Stimulated activated CD4-positive, alpha-beta T cell treated with anti-CD3 and anti-CD28 coated beads, Interleukin-1b, Interleukin-23, amount 100 ng/mL, for 1 hour (primary cell): ENCODE measurements at regions not wholly inside any gene's neighbourhood (a gene's known extent, or its start where the extent isn't known, plus 50 kb on each side); places are given as distances from the start of the nearest gene placed in this dataset.
"Not testable (repeated sequence)": the region's sequence is repeated elsewhere in the genome, so short reads cannot be mapped to it uniquely, and the experiment has no call there.

Experiments
- DNase-seq, 2 donors: peaks; one replicate each; pipeline ENCODE4 v3.0.0-alpha.2; 2020; ENCODE audit warnings: low read depth in 2 of 2

DNA sequence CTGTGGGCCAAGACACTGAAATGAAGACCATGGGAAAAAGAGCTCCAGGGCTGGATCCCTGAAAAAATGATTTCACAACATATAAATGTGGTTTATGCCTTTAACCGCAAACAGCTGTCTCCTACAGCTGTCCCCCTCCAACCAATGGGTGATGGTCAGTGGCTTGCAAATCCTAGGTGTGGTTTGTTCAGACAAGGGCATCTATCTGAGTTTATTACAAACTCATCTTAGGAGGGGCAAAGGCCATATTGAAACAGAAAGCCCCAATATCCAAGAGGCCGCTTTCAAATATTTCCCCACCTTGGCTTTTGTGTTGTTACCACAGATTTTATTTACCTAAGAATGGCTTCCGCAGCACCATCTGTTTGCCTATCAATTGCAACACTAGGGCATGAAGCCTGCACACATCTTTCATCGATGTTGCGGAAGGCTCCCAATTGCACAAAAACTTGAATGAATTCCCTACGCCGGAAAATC is 503.6 kb upstream of the AMELY start:
- no peak for DNase-seq

DNA sequence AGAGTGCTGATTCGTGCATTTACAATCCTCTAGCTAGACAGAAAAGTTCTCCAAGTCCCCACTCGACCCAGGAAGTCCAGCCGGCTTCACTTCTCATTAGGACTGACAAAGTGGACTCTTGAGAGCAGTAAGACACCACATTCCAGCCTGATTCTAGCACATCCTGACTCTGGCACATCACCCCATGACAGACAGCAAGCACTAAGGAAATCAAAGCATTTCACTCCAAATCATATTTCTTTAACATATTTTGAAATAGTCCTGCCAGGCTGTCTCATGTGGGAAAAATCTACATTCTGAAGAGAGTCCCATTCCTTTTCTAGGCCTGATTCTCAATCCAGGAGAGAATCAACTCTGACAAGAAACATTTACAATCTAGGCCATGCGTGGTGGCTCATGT is 478.5 kb upstream of the AMELY start:
- DNase-seq = no peak

DNA sequence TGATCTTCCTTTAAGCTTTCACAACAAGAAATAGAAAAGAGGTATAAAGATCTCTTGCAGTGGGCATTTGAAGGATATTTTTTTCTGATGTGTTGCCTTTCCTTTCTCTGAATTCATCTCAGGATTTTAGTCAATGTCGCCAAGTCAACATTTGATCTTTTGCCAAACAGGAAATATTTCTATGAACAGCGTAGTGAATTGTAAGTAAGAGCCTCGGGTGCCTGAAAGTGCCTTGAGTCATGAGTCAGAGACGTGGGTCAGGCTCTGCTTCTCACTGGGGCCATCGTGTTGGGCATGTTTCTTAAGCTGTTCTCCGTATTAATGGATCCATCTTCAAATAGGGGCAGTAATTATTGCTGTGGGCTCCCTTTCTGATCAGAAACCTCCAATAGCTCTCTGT is 471.4 kb upstream of the AMELY start:
- no peak for DNase-seq

DNA sequence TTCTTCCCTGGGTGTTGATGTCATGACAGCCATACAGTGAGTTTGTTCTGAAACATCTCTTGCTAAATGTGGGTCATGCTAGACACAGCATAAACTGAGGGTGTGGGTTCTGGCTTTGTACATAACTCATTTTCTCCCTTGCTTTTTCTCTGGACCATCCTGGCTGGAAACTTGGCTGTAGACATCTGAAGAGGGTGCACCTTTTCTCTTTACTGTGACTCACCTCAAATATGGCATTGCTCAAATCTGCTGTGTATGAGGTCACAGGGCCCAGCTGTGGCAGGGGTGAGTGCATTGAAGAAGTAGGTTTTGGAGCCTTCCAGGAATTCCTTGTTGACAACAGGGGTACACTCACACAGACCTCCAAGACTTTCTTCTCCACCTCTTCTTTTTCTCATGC is 465.5 kb upstream of the AMELY start:
- no peak for DNase-seq

DNA sequence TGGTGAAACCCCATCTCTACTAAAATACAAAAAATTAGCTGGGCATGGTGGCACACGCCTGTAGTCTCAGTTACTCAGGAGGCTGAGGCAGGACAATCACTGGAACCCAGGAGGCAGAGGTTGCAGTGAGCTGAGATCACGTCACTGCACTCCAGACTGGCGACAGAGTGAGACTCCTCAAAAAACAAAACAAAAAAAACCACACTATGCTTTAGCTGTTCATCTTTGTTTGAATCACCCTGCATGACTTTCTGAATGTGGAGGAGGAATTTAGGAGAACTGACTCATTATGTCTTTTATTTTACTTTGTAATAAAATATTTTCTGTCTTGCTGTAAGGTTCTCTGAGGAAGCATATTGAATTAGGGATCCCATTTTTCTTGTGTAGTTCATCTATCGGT is 462.9 kb upstream of the AMELY start:
- not testable (repeated sequence) for DNase-seq

DNA sequence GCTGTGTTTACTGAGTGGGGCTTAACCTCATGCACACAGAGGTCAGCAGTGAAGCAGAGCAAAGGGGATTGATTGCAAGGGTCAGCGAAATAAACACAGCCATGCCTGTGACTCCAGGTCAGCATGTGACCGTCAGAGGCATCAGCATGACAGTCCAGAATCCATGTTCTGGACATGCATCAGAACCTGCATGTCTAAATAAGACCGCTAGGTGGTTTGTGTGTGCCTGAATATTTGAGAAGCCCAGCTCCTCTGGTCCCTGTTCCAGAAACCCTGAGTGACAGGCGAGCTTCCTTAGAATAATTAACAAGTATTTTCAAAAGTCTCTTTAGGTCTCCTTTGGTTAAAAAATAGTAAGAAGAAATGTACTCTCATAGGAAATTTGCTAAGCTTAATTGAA is 460.4 kb upstream of the AMELY start:
- DNase-seq = not testable (repeated sequence)

DNA sequence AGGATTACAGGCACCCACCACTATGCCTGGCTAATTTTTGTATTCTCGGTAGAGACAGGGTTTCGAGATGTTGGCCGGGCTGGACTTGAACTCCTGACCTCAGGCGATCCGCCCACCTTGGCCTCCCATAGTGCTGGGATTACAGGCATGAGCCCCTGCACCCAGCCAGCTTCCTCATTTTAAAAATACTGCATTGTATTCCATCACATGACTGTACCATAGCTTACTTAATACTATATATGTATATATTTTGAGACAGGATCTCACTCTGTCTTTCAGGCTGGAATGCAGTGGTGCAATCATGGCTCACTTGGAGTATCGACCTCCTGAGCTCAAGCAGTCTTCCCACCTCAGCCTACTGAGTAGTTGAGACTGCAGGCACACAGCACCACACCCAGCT is 459.5 kb upstream of the AMELY start:
- DNase-seq = not testable (repeated sequence)

DNA sequence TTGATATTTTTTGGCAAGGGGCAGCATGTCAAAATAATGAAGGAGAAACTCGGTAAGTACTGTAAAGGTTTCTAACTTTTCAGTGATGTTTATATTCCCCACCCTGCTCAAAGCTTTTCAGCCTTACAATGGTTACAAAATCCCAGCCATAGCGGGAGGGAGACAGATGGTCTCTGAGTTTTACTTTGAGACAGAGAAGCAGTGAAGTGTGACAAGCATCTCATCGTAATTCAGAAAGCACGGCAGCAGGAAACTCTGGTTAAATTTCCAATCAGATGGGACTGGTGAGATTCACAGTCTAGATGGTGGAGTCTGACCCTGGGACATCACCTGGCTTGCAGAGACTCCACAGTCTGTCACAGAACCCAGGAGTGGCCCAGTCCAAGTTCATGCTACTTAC is 448.0 kb upstream of the AMELY start:
- no peak for DNase-seq

DNA sequence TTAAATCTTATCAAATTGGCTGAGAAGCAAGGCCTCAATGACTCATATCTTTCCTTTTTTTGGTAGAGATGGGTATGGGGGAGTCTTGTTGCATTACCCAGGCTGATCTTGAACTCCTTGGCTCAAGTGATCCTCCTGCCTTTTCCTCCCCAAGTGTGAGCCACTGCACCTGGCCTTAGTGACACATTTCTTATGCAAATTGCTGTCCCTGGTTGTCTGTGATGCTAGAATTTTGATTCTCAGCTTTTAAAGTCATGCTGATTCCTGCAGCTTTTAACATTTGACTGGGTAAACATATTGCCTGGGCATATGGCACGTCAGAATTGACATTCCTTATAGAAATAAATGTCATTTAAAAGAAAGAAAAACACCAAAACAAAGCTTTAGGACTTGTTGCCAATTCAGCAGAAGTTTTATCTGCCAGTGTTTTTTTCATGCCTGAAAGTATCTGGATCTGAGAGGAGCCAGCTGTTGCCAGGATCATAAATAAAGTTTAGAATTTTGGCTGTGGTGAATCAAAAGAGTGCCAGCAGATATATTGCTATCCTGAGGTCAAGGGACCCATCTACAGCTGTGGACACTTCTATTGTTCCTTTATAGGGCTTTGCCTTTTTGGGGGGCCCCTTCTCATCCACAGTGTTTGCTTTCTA is 446.7 kb upstream of the AMELY start:
- no peak for DNase-seq

DNA sequence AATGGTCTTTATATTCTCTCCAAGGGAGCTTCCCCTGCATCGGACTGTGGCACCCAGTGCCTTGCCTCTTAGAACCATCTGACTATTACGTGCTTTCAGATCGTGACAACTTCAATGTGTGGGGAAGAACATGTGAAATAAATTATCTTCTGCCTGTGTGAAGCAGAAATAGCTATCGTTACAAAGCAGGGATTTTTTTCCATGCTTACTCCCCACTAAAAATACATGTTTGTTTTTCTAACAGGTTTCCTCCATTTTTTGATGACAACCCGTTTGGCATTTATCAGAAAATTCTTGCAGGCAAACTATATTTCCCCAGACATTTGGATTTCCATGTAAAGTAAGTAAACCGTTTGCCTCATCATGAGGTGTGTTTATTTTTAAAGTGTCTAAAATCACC is 444.3 kb upstream of the AMELY start:
- not testable (repeated sequence) for DNase-seq

DNA sequence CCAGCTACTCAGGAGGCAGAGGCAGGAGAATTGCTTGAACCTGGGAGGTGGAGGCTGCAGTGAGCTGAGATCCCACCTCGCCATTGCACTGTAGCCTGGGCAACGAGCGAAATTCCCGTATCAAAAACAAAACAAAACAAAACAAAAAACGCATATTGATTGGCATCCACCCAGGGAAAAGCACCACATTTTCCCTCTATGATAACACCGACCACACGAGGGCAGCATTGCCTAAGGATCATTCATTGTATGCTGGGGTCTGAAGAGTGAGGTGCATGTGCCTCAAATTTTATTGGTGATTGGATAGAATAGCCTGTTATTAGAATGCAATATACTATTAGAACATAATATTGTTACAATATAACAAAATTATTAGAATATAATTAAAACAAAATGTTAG is 433.1 kb upstream of the AMELY start:
- DNase-seq = peak in 1 of 2 donors; percentile 30

DNA sequence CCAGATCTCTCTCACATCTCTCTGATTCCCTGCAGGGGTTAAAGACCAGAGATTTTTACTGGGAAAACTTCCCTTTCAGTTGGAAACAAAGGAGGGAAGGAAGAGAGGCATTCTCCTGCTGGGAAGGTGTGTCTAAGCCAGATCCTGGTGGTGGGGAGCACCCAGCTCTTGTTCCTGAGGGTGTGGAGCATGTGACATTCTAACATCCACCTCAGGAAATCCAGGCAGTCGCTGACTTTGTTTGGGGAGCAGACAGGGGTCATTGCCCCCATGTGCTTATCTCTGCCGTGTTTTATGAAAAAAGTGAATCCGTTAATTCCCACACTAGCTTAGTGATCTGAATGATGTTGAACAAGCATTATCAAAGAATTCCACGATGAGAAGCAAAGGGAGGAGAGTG is 431.7 kb upstream of the AMELY start:
- DNase-seq = no peak

DNA sequence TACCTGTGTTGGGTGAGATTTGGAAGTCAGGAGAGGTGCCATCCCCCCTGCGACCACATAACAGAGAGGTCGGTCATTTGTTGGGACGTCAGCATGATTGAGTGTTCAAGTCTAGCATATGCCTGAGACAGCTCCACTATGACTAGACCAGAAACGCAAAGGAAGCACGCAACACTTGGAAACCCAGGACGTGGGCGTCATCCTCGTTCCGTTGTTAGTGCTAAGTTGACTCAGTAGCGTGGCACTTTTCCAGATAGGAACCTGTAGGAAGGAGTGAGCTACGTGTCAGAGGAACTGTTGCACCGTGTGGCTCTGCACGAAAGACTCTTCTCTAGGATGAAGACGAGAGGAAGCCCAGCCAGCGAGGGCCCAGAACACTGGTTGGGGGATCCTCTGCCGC is 431.2 kb upstream of the AMELY start:
- not testable (repeated sequence) for DNase-seq

DNA sequence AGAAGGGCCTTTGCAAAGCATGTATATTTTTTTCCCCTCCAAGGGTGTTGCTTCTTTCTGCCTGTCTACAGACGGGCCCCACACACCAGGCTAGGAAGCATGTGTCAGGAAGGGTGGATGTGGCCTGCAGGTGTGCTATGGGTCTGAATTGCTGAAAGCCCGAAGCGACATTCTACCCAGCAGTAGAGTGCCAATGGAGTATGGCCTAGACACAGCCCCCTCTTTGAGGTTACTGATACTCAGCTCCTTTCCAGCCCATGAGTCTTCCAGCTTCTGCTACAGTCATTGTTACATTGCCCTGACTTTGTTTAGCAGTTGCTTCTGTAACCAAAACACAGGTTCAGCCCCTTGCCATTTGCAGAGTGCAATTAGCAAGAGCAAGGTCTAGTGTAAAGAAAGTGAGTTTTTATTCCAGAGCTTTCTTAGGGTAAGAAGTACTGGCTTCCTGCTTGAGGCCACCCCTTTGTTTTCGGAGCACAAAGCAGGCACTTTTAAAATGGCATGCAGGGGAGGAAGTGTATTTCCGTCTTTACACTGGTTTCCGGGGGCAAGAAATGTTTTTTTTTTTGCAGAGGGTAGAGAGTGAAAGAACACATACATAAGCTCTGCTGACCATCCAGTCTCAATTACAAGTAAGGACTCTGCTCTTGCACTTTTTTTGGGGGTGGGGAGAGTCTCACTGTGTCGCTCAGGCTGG is 428.0 kb upstream of the AMELY start:
- no peak for DNase-seq

DNA sequence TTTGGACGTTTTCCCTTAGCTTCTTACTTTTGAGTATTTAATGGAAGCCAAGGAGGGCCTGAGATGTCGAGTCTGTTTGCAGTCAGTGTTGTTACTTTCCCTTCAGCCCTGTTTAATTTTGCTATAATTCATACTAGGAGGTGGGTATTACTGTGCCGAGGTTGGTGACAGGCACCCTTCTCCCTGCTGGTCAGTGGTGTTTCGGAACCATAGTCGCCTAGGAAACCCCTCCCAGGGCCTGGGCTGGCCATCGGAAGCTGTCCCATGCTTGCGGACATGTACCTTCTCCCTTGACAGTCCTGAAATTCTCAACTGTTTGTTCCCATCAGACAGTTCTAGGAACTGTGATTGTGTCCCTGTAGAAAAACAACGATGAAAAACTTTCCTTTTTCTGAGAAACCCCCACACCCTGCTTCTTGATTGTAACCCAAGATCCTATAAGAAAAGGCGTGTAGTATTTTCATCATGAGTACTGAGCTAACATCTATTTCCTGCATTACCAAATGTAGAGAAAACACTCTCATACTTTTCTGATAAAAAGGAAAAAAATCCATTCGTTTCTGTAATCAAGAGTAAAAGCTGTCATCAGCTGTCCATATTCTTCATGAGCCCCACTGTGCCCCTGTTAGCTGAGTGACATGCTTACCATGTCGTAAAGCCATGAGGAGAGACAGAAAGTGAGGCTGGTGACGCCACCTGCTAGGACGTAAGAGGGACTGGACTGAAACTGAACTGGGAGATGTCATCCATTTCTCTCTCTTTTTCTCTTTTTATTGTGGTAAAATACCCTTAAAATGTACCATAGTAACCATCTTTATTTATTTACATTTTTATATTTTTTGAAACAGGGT is 424.7 kb upstream of the AMELY start:
- no peak for DNase-seq

DNA sequence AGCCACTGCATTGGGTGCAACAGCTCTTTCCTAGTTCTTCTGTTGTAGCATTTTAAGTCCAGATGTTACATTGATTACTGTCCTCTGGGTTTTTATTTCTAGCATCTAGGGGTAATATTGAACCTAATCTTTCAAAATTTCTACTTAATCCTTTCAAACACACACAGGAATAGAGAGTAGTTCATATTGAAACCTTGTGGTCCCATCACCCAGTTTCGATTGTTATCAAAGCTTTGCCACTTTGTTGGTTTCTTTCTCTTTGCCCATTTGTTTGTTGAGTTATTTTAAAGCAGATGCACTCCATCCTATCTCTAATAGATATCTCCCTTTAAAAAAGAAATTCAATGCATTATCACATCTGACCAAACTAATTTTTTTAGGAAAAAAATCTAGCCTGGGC is 422.9 kb upstream of the AMELY start:
- no peak for DNase-seq

DNA sequence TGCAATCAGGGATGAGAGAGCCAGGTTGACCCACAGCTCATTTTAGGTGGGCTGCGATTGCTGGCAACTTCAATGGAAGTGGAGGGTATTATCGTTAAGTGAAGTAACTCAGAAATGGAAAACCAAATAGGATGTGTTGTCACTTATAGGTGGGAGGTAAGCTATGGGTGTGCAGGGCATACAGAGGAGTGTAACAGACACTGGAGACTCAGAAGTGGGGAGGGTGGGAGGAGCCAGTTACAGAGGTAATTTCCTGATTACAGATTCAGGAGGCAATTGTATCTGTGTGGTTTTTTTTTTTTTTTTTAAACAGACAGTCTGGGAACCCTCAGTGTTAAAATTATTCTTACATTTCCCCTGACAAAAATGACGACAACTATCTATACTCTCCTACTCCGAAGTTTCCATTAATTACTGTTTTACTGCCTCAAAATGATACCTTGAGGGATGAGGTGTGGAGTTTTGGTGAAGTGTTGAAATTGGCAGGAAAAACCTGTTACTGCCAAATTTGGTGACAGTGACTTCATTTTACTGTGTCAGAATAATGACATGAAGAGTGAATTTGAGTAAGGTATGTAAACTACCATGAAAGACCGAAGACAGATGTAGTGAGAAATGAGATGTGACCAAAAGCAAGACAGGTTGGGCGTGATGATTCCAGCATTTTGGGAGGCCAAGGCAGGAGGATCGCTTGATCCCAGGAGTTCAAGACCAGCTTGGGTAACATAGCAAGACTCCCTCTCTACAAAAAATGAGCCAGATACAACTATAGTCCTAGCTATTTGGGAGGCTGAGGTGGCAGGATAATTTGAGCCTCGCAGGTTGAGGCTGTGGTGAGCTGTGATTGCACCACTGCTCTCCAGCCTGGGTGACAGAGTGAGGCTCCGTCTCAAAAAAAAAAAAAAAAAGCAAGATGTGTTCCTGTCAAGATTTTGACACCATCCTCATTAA is 415.0 kb upstream of the AMELY start:
- DNase-seq = no peak

DNA sequence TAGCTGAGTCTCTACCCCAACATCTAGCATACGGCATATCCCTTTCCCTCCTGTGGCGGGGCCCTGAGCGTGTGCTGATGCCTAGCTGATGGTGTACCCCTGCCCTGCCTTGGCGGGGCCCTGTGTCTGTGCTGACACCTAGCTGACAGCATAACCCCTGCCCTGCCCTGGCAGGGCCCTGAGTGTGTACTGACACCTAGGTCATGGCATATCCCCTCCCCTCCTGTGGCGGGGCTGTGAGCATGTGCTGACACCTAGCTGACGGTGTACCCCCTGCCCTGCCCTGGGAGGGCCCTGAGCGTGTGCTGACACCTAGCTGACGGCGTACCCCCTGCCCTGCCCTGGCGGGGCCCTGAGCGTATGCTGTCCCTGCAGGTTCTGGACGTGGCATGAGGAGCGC is 414.0 kb upstream of the AMELY start:
- no peak for DNase-seq

DNA sequence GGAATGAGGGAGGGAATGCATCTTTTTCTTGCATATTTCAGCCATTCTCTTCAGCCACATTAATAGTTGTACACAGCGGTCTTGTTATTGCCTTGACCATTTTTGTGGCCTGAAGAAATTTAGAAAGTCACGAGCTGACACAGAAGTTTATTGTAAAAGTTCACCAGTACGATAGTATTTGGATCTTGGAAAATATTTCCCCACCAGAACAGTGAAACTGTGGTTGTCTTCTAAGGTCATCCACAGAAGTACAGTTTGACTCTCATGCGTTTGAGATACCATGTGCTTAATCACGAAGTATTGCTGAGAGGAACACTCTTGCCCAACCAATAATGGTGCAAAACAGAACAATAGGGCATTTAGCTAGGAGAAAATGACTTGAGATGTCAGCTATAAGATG is 409.2 kb upstream of the AMELY start:
- no peak for DNase-seq

DNA sequence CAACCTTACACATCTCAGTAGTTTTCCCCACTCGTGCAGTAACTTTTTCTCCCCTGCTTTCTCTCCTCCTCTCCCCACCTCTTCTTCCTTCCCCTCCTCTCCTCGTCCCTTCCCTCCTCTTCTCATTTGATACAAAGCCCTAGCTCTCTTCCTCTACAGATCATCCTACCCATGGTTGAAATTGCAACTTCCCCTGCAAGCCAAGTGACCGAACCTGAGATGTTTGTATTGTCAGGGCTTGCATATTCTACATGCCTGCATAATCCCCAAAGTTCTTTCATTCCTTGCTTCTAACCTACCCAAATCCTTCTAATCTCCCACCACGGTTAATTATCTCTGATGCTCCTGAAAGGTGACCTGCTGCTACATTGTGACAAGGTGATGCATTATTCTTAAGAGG is 408.6 kb upstream of the AMELY start:
- not testable (repeated sequence) for DNase-seq

DNA sequence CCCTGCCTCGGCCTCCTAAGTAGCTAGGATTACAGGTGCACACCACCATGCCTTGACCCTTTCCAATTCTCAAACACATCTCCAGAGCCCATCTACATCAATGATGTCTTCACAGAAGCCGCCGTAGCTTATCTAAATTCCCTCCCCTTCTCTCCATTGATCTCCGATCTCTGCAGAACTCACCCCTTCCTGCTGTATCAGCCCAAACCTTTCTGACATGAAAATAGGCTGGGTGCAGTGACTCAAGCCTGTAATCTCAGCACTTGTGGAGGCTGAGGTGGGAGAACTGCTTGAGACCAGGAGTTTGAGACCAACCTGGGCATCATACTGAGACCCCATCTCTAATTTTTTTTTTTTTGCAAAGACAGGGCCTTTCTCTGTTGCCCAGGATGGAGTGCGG is 406.6 kb upstream of the AMELY start:
- no peak for DNase-seq

DNA sequence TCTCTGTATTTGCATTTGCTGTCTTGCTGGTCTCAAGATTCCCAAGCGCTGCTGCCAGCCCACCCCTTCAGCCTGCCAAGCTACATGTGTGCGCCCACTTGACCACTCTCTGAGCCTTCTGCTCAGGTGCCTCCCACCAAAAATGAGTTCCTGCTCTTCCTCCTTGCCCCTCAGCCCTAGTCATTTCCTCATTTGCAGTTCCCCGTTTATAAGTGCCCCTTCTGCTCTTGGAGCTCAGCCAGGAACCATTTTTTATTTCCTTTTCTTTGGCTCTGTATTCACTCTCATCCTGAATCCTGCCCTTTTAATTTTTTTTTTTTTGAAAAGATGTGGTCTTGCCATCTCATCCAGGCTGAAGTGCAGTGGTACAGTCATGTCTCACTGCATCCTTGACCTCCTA is 406.0 kb upstream of the AMELY start:
- DNase-seq = no peak
